DOHH2 (cell line): ENCODE measurements at regions not wholly inside any gene's neighbourhood (a gene's known extent, or its start where the extent isn't known, plus 50 kb on each side); places are given as distances from the start of the nearest gene placed in this dataset.

ENCODE experiments used
- H3F3A ChIP-seq: fragments of 200-600 bp; sonication (generic), shearing (Covaris generic); 2 replicates; pipeline ENCODE4 v1.6.0; 2016; ENCODE audit warnings: antibody characterized with exemption, mild to moderate bottlenecking; ENCODE audit not compliant: control insufficient read depth, insufficient read depth
- H3K27ac ChIP-seq: fragments of 200-600 bp; sonication (generic); 2 replicates; pipeline ENCODE4 v1.5.1; 2014; ENCODE audit warnings: low read depth, mild to moderate bottlenecking, low read length, moderate library complexity
- H3K27me3 ChIP-seq: fragments of 200-600 bp; sonication (generic); 2 replicates; pipeline ENCODE4 v1.6.1; 2014; ENCODE audit warnings: mild to moderate bottlenecking, low read length, mixed read lengths; ENCODE audit not compliant: control insufficient read depth
- H3K36me3 ChIP-seq: fragments of 200-600 bp; sonication (generic); 2 replicates; pipeline ENCODE4 v1.6.1; 2014; ENCODE audit warnings: mild to moderate bottlenecking, low read length, moderate library complexity, mixed read lengths; ENCODE audit not compliant: control insufficient read depth
- H3K4me1 ChIP-seq: fragments of 200-600 bp; sonication (generic); 2 replicates; pipeline ENCODE4 v1.6.1; 2014; ENCODE audit warnings: mild to moderate bottlenecking, low read length, mixed read lengths; ENCODE audit not compliant: control insufficient read depth
- H3K4me2 ChIP-seq: fragments of 200-600 bp; sonication (generic); 2 replicates; pipeline ENCODE4 v1.6.0; 2014; ENCODE audit warnings: mild to moderate bottlenecking, low read length, moderate library complexity
- H3K4me3 ChIP-seq: fragments of 200-600 bp; sonication (generic); 2 replicates; pipeline ENCODE4 v1.5.1; 2014; ENCODE audit warnings: mild to moderate bottlenecking, low read length, mixed read lengths
- H3K79me2 ChIP-seq: fragments of 200-600 bp; sonication (generic); 2 replicates; pipeline ENCODE4 v1.6.1; 2014; ENCODE audit warnings: mild to moderate bottlenecking, low read length, mixed read lengths; ENCODE audit not compliant: control insufficient read depth
- H3K9me2 ChIP-seq: fragments of 200-600 bp; sonication (generic); replicated peaks from 2 replicates; pipeline ENCODE4 v1.6.1; 2014; ENCODE audit warnings: mild to moderate bottlenecking, low read length, mixed read lengths; ENCODE audit not compliant: control insufficient read depth
- H3K9me3 ChIP-seq: fragments of 200-600 bp; sonication (generic); 2 replicates; pipeline ENCODE4 v1.6.1; 2014; ENCODE audit warnings: antibody characterized with exemption, low read length, mixed read lengths; ENCODE audit not compliant: control insufficient read depth, insufficient read depth
- H4K20me1 ChIP-seq: fragments of 200-600 bp; sonication (generic); 2 replicates; pipeline ENCODE4 v1.6.0; 2014; ENCODE audit warnings: low read depth, mild to moderate bottlenecking, antibody characterized with exemption, low read length, moderate library complexity; ENCODE audit not compliant: control insufficient read depth, insufficient read depth
- CTCF ChIP-seq: fragments of 200-600 bp; sonication (generic); IDR thresholded peaks from one replicate; pipeline ENCODE4 v1.5.1; 2014; ENCODE audit warnings: antibody characterized with exemption, mild to moderate bottlenecking, low read depth, low read length; ENCODE audit not compliant: poor library complexity, severe bottlenecking
- EZH2phosphoT487 ChIP-seq: fragments of 200-600 bp; sonication (generic); IDR thresholded peaks from 2 replicates; pipeline ENCODE4 v1.6.1; 2017; ENCODE audit warnings: borderline replicate concordance, mild to moderate bottlenecking, antibody characterized with exemption, low read length, moderate library complexity, mixed read lengths

GRCh38 chr2:20506201-20506685, 59.4 kb downstream of the RHOB start:
- TF ChIP-seq CTCF (no peak), EZH2phosphoT487 (no peak)
- Histone ChIP-seq H3F3A (no peaks in the 10 kb centered on the region), H3K36me3 (no peaks in the 10 kb centered on the region), H3K4me2 (no peak overlapping the region), H3K4me1 (peaks cover 8% of the 10 kb centered on the region), H3K4me3 (no peak overlapping the region), H3K27me3 (peaks cover 12% of the 10 kb centered on the region), H3K27ac (no peak overlapping the region), H3K79me2 (no peaks in the 10 kb centered on the region), H4K20me1 (no peaks in the 10 kb centered on the region), H3K9me3 (no peaks in the 10 kb centered on the region), H3K9me2 (no peaks in the 10 kb centered on the region)

- no peak overlapping the region for H3K27ac ChIP-seq
- H3K9me2 ChIP-seq = no peaks in the 10 kb centered on the region
- H3K36me3 ChIP-seq = no peaks in the 10 kb centered on the region
- peaks cover 8% of the 10 kb centered on the region for H3K4me1 ChIP-seq
- peaks cover 12% of the 10 kb centered on the region for H3K27me3 ChIP-seq
- H3K4me2 ChIP-seq = no peak overlapping the region
- H4K20me1 ChIP-seq = no peaks in the 10 kb centered on the region
- H3K79me2 ChIP-seq = no peaks in the 10 kb centered on the region
- no peak overlapping the region for H3K4me3 ChIP-seq
- TF ChIP-seq EZH2phosphoT487 = no peak
- TF ChIP-seq CTCF = no peak
- H3K9me3 ChIP-seq = no peaks in the 10 kb centered on the region
- H3F3A ChIP-seq = no peaks in the 10 kb centered on the region
Observed at GRCh38 chr2:20507166-20507692, 60.4 kb downstream of the RHOB start.

GRCh38 chr2:20507711-20508110, 60.8 kb downstream of the RHOB start:
- no peak overlapping the region for H3K27ac ChIP-seq
- TF ChIP-seq EZH2phosphoT487 = no peak
- TF ChIP-seq CTCF = no peak
- peaks cover 8% of the 10 kb centered on the region for H3K4me1 ChIP-seq
- no peaks in the 10 kb centered on the region for H3K79me2 ChIP-seq
- no peaks in the 10 kb centered on the region for H4K20me1 ChIP-seq
- no peaks in the 10 kb centered on the region for H3K9me3 ChIP-seq
- H3F3A ChIP-seq = no peaks in the 10 kb centered on the region
- H3K27me3 ChIP-seq = peaks cover 12% of the 10 kb centered on the region
- no peaks in the 10 kb centered on the region for H3K36me3 ChIP-seq
- no peaks in the 10 kb centered on the region for H3K9me2 ChIP-seq
- no peak overlapping the region for H3K4me2 ChIP-seq
- no peak overlapping the region for H3K4me3 ChIP-seq
